Activated CD4-positive, alpha-beta T cell treated with anti-CD3 and anti-CD28 coated beads, Interleukin-2, amount 10 ng/mL, durations not matched to agents 24 days and 14 days (primary cell): ENCODE measurements at regions not wholly inside any gene's neighbourhood (a gene's known extent, or its start where the extent isn't known, plus 50 kb on each side); places are given as distances from the start of the nearest gene placed in this dataset.
A peak's percentile ranks its signal among the peaks of the same experiment; 100 is the strongest.

ENCODE experiments used
- DNase-seq: peaks from one replicate; pipeline ENCODE4 v3.0.0; 2022
- H3K27ac Mint-ChIP-seq: one replicate; pipeline ENCODE4 v1.8.0; 2022; ENCODE audit warnings: mild to moderate bottlenecking, mixed read lengths
- H3K27me3 Mint-ChIP-seq: one replicate; pipeline ENCODE4 v1.8.0; 2022; ENCODE audit warnings: mixed read lengths
- H3K36me3 Mint-ChIP-seq: one replicate; pipeline ENCODE4 v1.8.0; 2022; ENCODE audit warnings: low read depth, mild to moderate bottlenecking, mixed read lengths
- H3K4me1 Mint-ChIP-seq: one replicate; pipeline ENCODE4 v1.8.0; 2021; ENCODE audit warnings: mixed read lengths
- H3K4me3 Mint-ChIP-seq: one replicate; pipeline ENCODE4 v1.8.0; 2022; ENCODE audit warnings: mild to moderate bottlenecking, moderate library complexity, mixed read lengths
- H3K9me3 Mint-ChIP-seq: one replicate; pipeline ENCODE4 v1.8.0; 2021; ENCODE audit warnings: mixed read lengths
- intact Hi-C: fragments of 100-400 bp; cut with micrococcal nuclease; formaldehyde crosslinking; loops from one replicate; pipeline ENCODE4 v1.15.1; 2023

DNA sequence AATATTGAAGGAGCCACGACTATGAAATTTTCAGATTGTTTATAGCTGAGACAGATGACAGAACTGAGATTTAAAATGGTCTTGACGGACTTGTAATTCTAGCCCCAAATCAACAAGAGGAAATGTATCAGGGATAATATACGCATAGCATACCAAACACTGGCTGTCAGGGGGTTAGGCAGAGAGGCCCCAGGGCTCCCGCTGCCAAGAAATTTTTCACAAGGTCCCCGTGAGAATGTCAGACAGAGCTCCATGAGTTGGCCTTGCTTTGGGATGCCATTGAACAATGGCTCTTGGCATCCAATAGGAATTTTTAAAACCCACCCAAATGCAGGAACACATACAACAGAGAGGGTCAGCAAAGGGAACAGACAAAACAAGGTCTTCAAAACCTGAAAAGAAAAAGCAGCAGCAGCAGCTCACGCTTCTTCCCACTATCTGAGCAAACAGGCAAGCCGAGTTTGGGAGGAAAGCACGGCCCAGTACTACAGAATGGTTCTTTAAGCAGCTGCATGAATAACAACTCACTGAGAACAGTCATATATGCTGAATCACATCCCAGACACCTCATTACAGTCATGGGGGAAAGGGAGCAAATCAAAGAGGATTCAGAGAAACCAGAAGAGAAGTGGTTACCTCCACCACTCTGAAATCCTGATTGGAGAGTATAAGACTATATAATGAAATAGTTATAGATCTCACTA, 445.6 kb downstream of the RND3 start:
- H3K27ac Mint-ChIP-seq, result no peak overlapping the region

DNA sequence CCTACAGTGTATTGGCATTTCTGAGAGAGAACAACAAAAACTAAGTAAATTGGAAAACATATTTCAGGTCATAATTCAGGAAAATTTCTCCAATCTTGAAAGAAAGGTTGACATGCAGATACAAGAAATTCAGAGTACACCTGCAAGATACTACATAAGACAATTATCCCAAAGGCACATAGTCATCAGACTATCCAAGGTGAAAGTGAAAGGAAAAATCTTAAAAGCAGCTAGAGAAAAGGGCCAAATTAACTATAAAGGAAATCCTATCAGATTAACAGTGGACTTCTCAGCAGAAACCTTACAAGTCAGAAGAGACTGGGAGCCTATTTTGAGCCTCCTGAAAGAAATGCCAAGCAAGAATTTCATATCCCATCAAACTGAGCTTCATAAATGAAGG, 449.0 kb upstream of the MMADHC start:
- no peak for DNase-seq
- Mint-ChIP-seq H3K4me1 (no peaks in the 10 kb centered on the region), H3K9me3 (no peaks in the 10 kb centered on the region), H3K27me3 (no peaks in the 10 kb centered on the region), H3K36me3 (no peaks in the 10 kb centered on the region), H3K4me3 (no peak overlapping the region), H3K27ac (no peak overlapping the region)
- intact Hi-C loops, result no loop called here

More for the DNA sequence above, 445.6 kb downstream of the RND3 start:
- no peak overlapping the region for H3K4me3 Mint-ChIP-seq
- intact Hi-C loops, result no loop called here
- no peaks in the 10 kb centered on the region for H3K4me1 Mint-ChIP-seq
- H3K9me3 Mint-ChIP-seq, result no peaks in the 10 kb centered on the region
- no peak for DNase-seq
- H3K36me3 Mint-ChIP-seq, result no peaks in the 10 kb centered on the region
- H3K27me3 Mint-ChIP-seq, result no peaks in the 10 kb centered on the region

DNA sequence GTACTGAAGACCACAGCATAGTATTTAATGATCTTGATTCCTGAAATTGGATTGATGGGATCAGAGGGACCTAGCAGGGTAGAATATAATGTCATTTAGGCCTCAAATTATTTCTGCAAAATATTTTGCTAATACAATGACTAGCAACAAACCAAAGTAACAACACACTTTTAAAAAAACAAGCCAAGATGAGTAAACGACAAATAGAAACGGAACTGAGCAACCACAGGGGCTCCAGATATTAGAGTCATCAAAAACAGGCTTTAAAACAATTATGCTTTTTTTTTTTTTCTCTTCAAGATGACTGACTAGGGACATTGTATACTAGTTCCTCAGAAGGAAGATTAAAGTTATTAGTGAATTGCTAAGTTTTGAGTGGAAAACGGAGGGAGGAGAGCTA, 447.1 kb upstream of the MMADHC start:
- Mint-ChIP-seq H3K4me1 (no peaks in the 10 kb centered on the region), H3K36me3 (no peaks in the 10 kb centered on the region), H3K27me3 (no peaks in the 10 kb centered on the region), H3K27ac (no peak overlapping the region), H3K9me3 (no peaks in the 10 kb centered on the region), H3K4me3 (no peak overlapping the region)
- DNase-seq, result no peak
- intact Hi-C loops, result no loop called here

DNA sequence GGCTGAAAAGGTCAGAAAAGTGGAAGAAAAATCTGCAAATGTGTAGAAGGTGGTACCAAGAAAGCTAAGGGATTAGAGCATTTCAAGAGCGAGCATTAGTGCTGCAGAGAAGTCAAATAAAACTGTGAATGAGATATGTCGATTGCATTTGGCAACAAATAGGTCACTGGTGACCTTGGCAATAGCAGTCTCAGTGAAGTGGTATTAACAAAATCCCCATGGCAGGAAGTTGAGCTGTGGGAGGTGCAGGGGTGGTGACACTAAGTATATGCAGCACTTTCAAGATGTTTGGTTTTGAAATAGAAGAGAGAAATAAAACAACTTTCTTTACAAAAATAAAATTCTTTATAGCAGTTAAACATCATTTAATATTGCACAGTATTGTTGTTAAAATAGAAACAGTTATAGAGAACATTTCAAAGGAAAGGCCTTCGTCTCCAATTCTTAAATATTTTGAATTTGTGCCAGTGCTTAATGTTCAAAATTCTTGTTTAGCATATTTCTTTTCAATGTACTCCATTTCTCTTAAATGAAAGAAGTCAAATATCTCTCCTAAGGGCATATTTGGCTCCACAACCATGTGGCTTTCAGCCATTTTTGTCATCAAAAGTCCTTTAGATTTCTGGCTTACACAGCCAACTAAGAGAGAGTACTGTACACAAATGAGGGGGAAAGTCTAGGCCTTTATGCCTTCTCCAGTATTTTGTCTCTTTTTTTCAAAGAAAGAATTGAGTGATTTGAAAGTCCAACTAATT, 443.0 kb upstream of the MMADHC start:
- intact Hi-C loops, result no loop called here
- no peak overlapping the region for H3K27ac Mint-ChIP-seq
- no peak for DNase-seq
- H3K4me3 Mint-ChIP-seq, result no peak overlapping the region
- no peaks in the 10 kb centered on the region for H3K4me1 Mint-ChIP-seq
- H3K9me3 Mint-ChIP-seq, result no peaks in the 10 kb centered on the region
- H3K27me3 Mint-ChIP-seq, result no peaks in the 10 kb centered on the region
- no peaks in the 10 kb centered on the region for H3K36me3 Mint-ChIP-seq

DNA sequence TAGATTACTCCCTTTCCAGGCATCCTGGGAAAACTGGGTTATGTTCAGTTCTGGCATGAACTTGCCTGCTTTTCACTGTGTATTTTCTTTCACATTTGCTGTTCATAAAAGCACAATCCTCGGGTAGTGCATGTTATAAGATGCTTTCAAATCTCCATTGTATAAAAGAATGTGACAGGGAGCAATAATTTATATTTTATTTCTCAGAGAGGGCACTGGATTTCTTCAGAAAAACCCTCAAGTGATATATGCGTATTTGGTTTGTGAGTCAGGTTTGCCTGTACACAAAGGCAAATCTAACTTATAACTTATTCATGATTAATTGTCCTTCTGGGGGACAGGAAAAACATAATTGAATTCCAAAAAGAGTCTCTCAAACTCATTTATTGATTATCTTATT, 440.7 kb upstream of the MMADHC start:
- H3K27ac Mint-ChIP-seq, result no peak overlapping the region
- H3K27me3 Mint-ChIP-seq, result no peaks in the 10 kb centered on the region
- no peak overlapping the region for H3K4me3 Mint-ChIP-seq
- no peak for DNase-seq
- H3K36me3 Mint-ChIP-seq, result no peaks in the 10 kb centered on the region
- intact Hi-C loops, result no loop called here
- no peaks in the 10 kb centered on the region for H3K4me1 Mint-ChIP-seq
- no peaks in the 10 kb centered on the region for H3K9me3 Mint-ChIP-seq

DNA sequence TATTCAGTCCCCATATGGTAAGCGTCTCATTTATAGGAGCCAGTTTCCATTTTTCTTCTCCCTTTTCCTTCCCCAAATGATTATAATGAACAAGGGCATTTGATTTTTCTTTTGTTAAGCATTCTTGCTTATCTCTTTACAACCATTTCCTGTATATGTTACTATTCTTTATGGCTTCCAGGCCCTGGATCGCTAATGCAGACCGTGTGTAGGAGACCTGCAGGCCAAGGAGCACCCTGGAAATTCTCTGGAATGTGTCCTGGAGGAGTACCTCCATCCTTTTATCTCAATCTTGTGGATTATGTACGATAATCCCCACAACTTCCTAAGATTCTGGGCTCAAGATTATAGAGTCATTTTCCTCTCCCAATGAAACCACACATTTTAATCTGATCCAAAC, 439.6 kb upstream of the MMADHC start:
- Mint-ChIP-seq H3K4me3 (no peak overlapping the region), H3K36me3 (no peaks in the 10 kb centered on the region), H3K27me3 (no peaks in the 10 kb centered on the region), H3K4me1 (no peaks in the 10 kb centered on the region), H3K27ac (no peak overlapping the region), H3K9me3 (no peaks in the 10 kb centered on the region)
- intact Hi-C loops, result no loop called here
- DNase-seq, result no peak

DNA sequence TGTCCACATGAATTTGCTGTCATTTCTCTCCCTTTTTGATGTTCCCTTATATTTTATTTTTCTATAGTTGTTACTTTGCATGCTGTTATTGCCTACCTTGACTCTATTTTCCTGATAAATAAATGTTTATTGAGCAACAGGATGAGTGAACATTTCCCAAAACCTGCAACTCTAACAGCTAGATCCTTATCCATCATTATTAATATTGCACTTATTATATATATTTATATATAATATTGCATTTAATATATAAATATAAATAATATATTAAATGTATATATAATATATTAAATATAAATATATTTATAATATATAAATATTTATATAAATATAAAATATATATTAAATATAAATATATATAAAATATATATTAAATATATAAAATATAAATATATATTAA, 436.1 kb upstream of the MMADHC start:
- intact Hi-C loops, result loop anchor here (2.0 kb wide), 1 partner anchor 427 kb away; no protein-coding TSS in a partner anchor
- Mint-ChIP-seq H3K36me3 (no peaks in the 10 kb centered on the region), H3K4me1 (no peaks in the 10 kb centered on the region), H3K9me3 (no peaks in the 10 kb centered on the region), H3K27me3 (no peaks in the 10 kb centered on the region), H3K4me3 (no peak overlapping the region), H3K27ac (no peak overlapping the region)
- DNase-seq, result no peak

DNA sequence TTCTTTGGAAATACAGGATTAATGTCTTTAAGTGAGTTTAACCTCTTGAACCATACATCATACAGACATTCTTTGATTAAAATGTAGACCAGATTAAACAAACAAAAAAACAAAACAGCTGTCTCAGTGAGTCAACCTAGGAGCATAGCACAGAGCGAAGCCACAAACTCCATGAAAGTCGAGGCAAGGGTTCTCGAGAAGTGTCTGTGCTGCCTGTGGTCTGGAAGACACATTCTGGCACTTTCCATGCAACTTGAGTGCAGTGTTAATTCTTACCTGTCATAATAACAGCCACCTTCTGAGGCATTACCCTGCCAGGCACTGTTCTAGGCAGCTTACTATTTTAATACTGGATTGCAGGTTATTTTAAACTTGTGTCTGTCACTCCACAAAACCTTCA, 435.5 kb upstream of the MMADHC start:
- Mint-ChIP-seq H3K4me3 (no peak overlapping the region), H3K27ac (no peak overlapping the region), H3K36me3 (no peaks in the 10 kb centered on the region), H3K27me3 (no peaks in the 10 kb centered on the region), H3K9me3 (no peaks in the 10 kb centered on the region), H3K4me1 (no peaks in the 10 kb centered on the region)
- intact Hi-C loops, result loop anchor here (2.0 kb wide), 1 partner anchor 426 kb away; no protein-coding TSS in a partner anchor
- peak; percentile 80 for DNase-seq

DNA sequence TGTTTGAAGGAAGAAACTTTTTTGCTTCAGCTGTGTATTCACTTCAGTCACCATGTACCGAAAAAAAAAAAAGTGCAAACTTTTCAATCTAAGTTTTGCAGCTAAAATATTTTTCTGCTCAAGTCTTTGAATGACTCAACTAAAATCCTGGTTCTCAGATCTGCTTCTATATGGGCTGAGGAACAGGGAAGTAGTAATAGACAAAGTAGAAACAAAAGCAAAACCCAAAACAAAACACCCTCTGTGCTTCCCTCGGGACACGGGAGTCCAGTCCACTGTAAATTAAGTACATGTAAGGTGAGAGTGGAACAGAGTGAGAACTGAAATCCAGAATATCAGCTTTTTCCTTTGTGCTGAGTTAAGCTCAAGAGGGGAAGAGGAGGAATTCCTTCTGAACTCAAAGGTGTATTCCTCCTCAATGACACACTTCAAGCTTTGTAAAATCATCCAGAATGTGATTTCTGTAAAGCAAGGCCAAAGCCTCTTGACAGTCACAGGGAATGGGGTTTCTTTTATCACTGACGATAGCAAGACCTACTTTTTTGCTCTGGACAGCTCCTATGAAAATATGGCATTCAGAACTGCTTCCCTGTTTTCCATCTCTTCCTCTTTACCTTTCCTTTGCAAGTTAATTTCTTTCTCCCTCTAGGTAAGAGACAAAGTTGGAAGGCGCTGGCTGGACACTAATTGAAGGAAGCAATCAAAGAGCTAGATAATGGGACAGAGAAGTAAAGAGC, 433.5 kb upstream of the MMADHC start:
- intact Hi-C loops, result no loop called here
- no peaks in the 10 kb centered on the region for H3K9me3 Mint-ChIP-seq
- no peak overlapping the region for H3K4me3 Mint-ChIP-seq
- no peaks in the 10 kb centered on the region for H3K27me3 Mint-ChIP-seq
- no peak for DNase-seq
- no peaks in the 10 kb centered on the region for H3K36me3 Mint-ChIP-seq
- no peaks in the 10 kb centered on the region for H3K4me1 Mint-ChIP-seq
- no peak overlapping the region for H3K27ac Mint-ChIP-seq

DNA sequence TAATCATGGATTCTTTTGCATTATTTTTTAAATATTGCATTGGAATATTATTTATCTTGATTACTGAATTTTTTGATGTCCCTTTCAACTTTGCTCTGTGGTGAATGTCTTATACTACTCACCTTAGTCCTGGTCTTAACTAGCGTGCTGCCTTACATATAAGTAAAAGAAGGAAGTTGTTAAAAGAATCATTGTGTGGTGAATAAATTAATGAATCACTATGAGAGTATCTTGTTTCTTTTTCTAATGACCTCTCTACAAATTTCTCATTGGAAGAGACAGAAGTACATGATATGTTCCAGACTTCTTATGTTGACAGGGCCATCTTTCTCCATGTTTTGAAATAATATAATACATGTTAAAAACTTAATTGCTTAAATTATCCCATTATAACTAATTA, 432.6 kb upstream of the MMADHC start:
- Mint-ChIP-seq H3K27me3 (no peaks in the 10 kb centered on the region), H3K36me3 (no peaks in the 10 kb centered on the region), H3K9me3 (no peaks in the 10 kb centered on the region), H3K4me3 (no peak overlapping the region), H3K27ac (no peak overlapping the region), H3K4me1 (no peaks in the 10 kb centered on the region)
- intact Hi-C loops, result no loop called here
- DNase-seq, result no peak

DNA sequence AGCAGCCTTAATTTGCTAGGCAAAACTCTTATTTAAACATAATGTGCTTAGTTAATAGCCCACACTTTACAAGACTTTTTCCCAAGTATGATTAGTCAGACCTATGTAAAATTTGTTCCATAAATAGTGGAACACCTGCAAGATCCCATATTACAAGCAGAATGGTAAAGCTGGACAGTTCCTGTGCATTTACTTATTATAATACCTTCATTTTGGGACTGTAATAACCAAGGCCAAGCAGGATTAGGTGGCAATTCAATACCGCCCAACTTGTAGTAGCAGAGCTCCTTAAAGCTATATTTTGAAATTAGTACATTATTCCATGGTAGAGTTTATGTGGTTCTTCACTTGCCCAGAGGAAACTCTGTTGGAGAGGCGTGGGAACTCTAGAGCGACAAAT, 431.5 kb upstream of the MMADHC start:
- DNase-seq, result no peak
- no peaks in the 10 kb centered on the region for H3K4me1 Mint-ChIP-seq
- H3K36me3 Mint-ChIP-seq, result no peaks in the 10 kb centered on the region
- intact Hi-C loops, result no loop called here
- no peaks in the 10 kb centered on the region for H3K27me3 Mint-ChIP-seq
- H3K27ac Mint-ChIP-seq, result no peak overlapping the region
- H3K4me3 Mint-ChIP-seq, result no peak overlapping the region
- H3K9me3 Mint-ChIP-seq, result no peaks in the 10 kb centered on the region

DNA sequence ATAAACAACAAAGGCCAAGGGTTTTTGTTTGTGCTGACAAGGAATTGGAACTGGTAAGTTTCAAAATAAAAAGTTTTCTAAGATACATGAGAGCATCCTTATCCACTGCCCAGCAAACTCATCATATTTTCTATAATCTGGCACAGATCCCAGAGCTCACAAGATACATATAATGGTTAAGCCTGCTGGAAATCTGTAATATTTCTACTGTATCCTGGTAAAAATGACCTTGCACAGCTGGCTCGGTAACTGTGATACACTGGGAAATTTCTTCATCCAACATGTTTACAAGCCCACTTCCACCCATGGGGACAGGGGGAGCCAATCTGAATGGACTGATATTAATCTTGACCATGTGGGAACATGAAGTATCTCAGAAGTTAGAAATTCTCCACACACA, 425.4 kb upstream of the MMADHC start:
- Mint-ChIP-seq H3K4me3 (no peak overlapping the region), H3K27me3 (no peaks in the 10 kb centered on the region), H3K36me3 (no peaks in the 10 kb centered on the region), H3K9me3 (no peaks in the 10 kb centered on the region), H3K4me1 (no peaks in the 10 kb centered on the region), H3K27ac (no peak overlapping the region)
- intact Hi-C loops, result no loop called here
- no peak for DNase-seq

DNA sequence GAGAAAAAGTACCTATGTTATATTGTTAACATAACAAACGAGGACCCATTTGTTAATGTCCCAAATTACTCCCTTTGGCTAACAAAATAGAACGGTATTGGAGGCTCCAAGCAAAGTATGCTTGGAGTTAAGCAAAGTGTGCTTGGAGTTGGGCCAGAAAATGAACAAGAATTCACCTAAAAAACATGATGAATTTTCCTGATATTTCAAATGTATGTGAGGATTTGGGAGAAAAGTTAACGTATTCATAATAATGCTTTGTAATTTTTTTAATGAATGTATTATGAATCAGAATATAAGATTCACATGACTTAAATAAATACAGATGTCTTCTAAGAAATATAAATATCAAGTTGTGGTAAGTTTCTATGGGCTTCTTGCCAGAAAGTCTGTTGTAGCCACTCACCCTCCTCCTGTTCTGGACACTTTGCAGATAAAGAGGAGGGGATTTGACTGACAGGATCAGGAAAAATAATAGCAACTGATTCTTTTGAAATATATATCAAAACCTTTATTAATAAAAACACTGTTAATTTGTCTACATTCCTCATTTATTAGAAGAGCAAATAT, 423.7 kb upstream of the MMADHC start:
- intact Hi-C loops, result no loop called here

DNA sequence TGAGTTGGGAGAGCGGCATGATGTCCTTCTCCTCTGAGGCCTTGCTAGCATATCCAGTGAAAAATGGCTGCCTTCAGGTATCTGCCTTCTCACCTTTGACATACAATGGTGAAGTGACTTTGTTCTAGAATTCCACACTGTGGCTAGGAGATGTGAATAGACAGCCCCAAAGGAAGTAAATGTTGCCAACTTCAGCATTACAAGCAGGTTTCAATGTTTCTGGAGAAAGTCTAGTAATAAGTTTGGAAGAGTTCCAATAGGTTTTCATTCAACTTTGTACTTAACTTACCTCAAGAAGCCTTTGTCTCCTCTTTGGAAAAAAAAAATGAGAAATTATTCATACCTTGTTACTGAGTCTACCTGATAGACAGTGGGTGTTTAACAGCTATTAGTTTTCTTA, 421.3 kb upstream of the MMADHC start:
- no peaks in the 10 kb centered on the region for H3K27me3 Mint-ChIP-seq
- no peaks in the 10 kb centered on the region for H3K4me1 Mint-ChIP-seq
- DNase-seq, result no peak
- H3K36me3 Mint-ChIP-seq, result no peaks in the 10 kb centered on the region
- no peak overlapping the region for H3K27ac Mint-ChIP-seq
- no peaks in the 10 kb centered on the region for H3K9me3 Mint-ChIP-seq
- intact Hi-C loops, result no loop called here
- no peak overlapping the region for H3K4me3 Mint-ChIP-seq

More for the DNA sequence above, 423.7 kb upstream of the MMADHC start:
- no peak overlapping the region for H3K4me3 Mint-ChIP-seq
- H3K36me3 Mint-ChIP-seq, result no peaks in the 10 kb centered on the region
- H3K27ac Mint-ChIP-seq, result no peak overlapping the region
- H3K4me1 Mint-ChIP-seq, result no peaks in the 10 kb centered on the region
- H3K27me3 Mint-ChIP-seq, result no peaks in the 10 kb centered on the region
- no peaks in the 10 kb centered on the region for H3K9me3 Mint-ChIP-seq
- no peak for DNase-seq
